Kidney (tissue), 13 donors: ENCODE measurements at regions not wholly inside any gene's neighbourhood (a gene's known extent, or its start where the extent isn't known, plus 50 kb on each side); places are given as distances from the start of the nearest gene placed in this dataset.

ENCODE experiments used
- DNase-seq, 5 donors: peaks; one replicate each; pipeline ENCODE4 v3.0.0-alpha.2; 2013 to 2020
- FAIRE-seq: peaks from 2 replicates; lab custom pipeline; 2012; peaks lifted over from hg19 to GRCh38; lab: Jason Lieb, UNC
- H3K27ac ChIP-seq, 2 donors: one replicate each; pipeline ENCODE4 v1.7.0; 2013; ENCODE audit warnings: low read depth in 2 of 2, low read length in 2 of 2, inconsistent platforms in 1 of 2
- H3K27me3 ChIP-seq: one replicate; pipeline ENCODE4 v1.7.1; 2013; ENCODE audit warnings: low read length, inconsistent platforms; ENCODE audit not compliant: control insufficient read depth, insufficient read depth
- H3K36me3 ChIP-seq, 3 donors: one replicate each; pipeline versions ENCODE4 v1.7.0 to v1.7.1; 2013; ENCODE audit warnings: low read length in 3 of 3, control low read depth in 1 of 3, inconsistent platforms in 1 of 3; ENCODE audit not compliant: insufficient read depth in 3 of 3, control insufficient read depth in 2 of 3
- H3K4me1 ChIP-seq, 3 donors: one replicate each; pipeline versions ENCODE4 v1.7.0 to v1.7.1; 2013; ENCODE audit warnings: low read length in 3 of 3, inconsistent platforms in 1 of 3, low read depth in 1 of 3; ENCODE audit not compliant: control insufficient read depth in 2 of 3, insufficient read depth in 2 of 3
- H3K4me3 ChIP-seq, 3 donors: one replicate each; pipeline versions ENCODE4 v1.7.0 to v1.8.1; 2013; ENCODE audit warnings: low read length in 3 of 3, control low read depth in 1 of 3, inconsistent platforms in 1 of 3
- H3K9ac ChIP-seq, 3 donors: one replicate each; pipeline versions ENCODE4 v1.7.0 to v1.7.1; 2013; ENCODE audit warnings: low read length in 3 of 3, control low read depth in 1 of 3, inconsistent platforms in 1 of 3
- H3K9me3 ChIP-seq, 3 donors: one replicate each; pipeline versions ENCODE4 v1.7.0 to v1.7.1; 2013; ENCODE audit warnings: low read length in 3 of 3, control low read depth in 1 of 3, inconsistent platforms in 1 of 3; ENCODE audit not compliant: control insufficient read depth in 2 of 3, insufficient read depth in 1 of 3
- intact Hi-C: fragments of 100-400 bp; cut with DNase I; formaldehyde crosslinking; loops from one replicate; pipeline ENCODE4 v1.11.1; 2022
- TF ChIP-seq, protein P1 (sequence below): IDR thresholded peaks from 3 replicates; pipeline ENCODE4 v1.5.1; 2012; ENCODE audit warnings: mild to moderate bottlenecking, moderate library complexity, borderline replicate concordance; ENCODE audit not compliant: insufficient read depth; ENCODE audit errors: extremely low read depth
- donor health status: control.
- donor health status: control.
- donor health status: control.
- donor health status: control.
- donor health status: control.
- donor health status: DM: yes; HTN: yes; CAD: no.
- donor health status: Normal renal cell carcinoma (clear cell type).

DNA sequence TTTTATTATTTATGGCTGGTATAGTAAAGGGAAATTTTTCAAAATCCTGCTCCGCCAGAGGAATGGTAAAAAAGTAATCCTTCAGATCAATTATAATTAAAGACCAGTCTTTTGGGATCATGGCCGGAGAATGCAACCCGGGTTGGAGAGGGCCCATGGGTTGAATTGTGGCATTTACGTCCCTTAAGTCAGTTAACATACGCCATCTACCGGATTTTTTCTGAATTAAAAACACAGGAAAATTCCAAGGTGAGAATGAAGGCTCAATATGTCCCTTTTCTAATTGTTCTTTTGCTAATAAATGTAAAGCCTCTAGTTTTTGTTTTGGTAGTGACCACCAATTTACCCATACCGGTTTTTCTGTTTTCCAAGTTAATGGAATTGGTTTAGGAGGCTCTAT is 602.8 kb downstream of the ALG10 start:
- TF ChIP-seq, protein P1, sequence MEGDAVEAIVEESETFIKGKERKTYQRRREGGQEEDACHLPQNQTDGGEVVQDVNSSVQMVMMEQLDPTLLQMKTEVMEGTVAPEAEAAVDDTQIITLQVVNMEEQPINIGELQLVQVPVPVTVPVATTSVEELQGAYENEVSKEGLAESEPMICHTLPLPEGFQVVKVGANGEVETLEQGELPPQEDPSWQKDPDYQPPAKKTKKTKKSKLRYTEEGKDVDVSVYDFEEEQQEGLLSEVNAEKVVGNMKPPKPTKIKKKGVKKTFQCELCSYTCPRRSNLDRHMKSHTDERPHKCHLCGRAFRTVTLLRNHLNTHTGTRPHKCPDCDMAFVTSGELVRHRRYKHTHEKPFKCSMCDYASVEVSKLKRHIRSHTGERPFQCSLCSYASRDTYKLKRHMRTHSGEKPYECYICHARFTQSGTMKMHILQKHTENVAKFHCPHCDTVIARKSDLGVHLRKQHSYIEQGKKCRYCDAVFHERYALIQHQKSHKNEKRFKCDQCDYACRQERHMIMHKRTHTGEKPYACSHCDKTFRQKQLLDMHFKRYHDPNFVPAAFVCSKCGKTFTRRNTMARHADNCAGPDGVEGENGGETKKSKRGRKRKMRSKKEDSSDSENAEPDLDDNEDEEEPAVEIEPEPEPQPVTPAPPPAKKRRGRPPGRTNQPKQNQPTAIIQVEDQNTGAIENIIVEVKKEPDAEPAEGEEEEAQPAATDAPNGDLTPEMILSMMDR: peak; percentile 22
- H3K27ac ChIP-seq: no peak overlapping the region
- FAIRE-seq (no peak), DNase-seq (no peak)
- H3K36me3 ChIP-seq: no peaks in the 10 kb centered on the region
- intact Hi-C loops: no loop called here
- no peaks in the 10 kb centered on the region for H3K9me3 ChIP-seq
- H3K27me3 ChIP-seq: no peaks in the 10 kb centered on the region
- no peak overlapping the region for H3K9ac ChIP-seq
- H3K4me3 ChIP-seq: no peak overlapping the region
- H3K4me1 ChIP-seq: no peaks in the 10 kb centered on the region

DNA sequence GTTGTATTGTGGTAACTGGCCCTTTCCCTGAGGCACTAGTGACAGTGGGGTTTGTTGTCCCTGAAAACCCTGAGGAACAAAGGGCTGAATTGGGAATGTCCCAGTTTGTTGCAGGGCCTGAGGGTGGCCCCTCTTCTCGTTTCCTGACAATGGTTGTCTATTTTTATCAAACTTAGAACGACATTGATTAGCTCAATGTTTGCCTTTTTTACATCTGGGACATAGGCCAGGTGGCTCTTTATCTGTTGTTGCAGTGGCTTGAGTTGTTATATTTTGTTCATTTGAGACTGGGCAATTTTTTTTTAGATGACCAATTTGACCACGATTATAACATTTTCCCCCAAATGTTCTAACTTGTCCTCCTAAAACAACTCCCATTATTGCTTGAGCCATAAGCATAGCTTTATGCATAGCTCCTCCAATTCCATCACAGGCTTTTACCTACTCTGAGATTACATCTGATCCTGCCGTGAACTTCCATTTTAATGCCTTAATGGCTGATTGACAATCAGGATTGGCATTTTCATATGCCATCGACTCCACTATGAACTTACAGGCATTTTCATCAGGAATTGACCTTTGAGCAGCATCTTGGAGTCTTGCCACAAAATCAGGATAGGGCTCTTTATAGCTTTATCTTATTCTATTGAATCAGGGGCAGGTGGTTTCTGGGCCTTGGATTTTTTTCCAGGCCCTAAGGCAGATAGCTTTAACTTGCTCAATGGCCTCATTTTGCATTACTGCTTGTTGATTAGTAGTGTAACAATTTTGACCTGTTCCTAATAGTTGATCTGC is 604.3 kb downstream of the ALG10 start:
- H3K36me3 ChIP-seq: no peaks in the 10 kb centered on the region
- H3K4me3 ChIP-seq: no peak overlapping the region
- TF ChIP-seq, protein P1: no peak
- H3K4me1 ChIP-seq: no peaks in the 10 kb centered on the region
- no peak overlapping the region for H3K9ac ChIP-seq
- DNase-seq (no peak), FAIRE-seq (no peak)
- H3K9me3 ChIP-seq: no peaks in the 10 kb centered on the region
- no peaks in the 10 kb centered on the region for H3K27me3 ChIP-seq
- intact Hi-C loops: no loop called here
- no peak overlapping the region for H3K27ac ChIP-seq
